ENCODE measurements at regions not wholly inside any gene's neighbourhood (a gene's known extent, or its start where the extent isn't known, plus 50 kb on each side); places are given as distances from the start of the nearest gene placed in this dataset.

DNA sequence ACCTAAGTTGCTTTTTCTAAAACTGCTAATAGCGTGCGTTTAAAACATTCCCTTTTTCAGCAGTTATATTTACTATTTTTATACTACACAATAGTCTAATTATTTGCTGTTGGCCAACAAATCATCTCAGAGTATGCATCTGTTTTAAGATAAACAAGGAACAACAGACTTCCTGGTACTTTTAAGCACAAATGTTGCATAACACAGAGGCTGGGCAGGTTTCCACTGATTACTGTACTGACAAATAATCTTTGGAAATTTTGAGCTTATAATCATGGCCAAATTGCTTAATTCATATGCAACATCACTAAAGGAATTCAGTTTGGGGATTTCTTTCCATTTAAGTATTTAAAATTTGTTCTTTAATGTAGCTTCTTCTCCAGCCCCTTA lies 737.4 kb upstream of the SALL3 start:
- TF ChIP-seq, protein P1, sequence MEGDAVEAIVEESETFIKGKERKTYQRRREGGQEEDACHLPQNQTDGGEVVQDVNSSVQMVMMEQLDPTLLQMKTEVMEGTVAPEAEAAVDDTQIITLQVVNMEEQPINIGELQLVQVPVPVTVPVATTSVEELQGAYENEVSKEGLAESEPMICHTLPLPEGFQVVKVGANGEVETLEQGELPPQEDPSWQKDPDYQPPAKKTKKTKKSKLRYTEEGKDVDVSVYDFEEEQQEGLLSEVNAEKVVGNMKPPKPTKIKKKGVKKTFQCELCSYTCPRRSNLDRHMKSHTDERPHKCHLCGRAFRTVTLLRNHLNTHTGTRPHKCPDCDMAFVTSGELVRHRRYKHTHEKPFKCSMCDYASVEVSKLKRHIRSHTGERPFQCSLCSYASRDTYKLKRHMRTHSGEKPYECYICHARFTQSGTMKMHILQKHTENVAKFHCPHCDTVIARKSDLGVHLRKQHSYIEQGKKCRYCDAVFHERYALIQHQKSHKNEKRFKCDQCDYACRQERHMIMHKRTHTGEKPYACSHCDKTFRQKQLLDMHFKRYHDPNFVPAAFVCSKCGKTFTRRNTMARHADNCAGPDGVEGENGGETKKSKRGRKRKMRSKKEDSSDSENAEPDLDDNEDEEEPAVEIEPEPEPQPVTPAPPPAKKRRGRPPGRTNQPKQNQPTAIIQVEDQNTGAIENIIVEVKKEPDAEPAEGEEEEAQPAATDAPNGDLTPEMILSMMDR (IDR thresholded peaks at IDR 0.05), result no peak
- no peak for TF ChIP-seq POLR2AphosphoS5 (IDR thresholded peaks at IDR 0.05)
- TF ChIP-seq POLR2A (IDR thresholded peaks at IDR 0.05), result no peak
